Lower leg skin (tissue), 4 donors: ENCODE measurements at regions not wholly inside any gene's neighbourhood (a gene's known extent, or its start where the extent isn't known, plus 50 kb on each side); places are given as distances from the start of the nearest gene placed in this dataset.

Experiments used
- DNase-seq, 2 donors: peaks; one replicate each; pipeline ENCODE4 v3.0.0-alpha.2; 2019; ENCODE audit warnings: low spot score in 2 of 2
- H3K4me3 ChIP-seq: fragments of 200-600 bp; sonication (generic); 2 replicates; pipeline ENCODE4 v1.5.1; 2017; ENCODE audit warnings: mild to moderate bottlenecking, low read depth; ENCODE audit not compliant: poor library complexity, severe bottlenecking
- POLR2A ChIP-seq, 2 donors: fragments of 450-650 bp; IDR thresholded peaks; one replicate each; pipeline ENCODE4 v1.6.1; 2016 to 2017; ENCODE audit warnings: antibody characterized with exemption in 2 of 2, mild to moderate bottlenecking in 1 of 2, moderate library complexity in 1 of 2
- WGBS, 2 donors: methylation state at CpG; one replicate each; pipeline ENCODE4 v1.1.5; 2018; 5-methylcytosine and 5-hydroxymethylcytosine counted together
- intact Hi-C: fragments of 100-400 bp; cut with DNase I; formaldehyde crosslinking; loops from one replicate; pipeline ENCODE4 v1.15.0; 2023; ENCODE audit warnings: low total_unique reads
- TF ChIP-seq, protein P1 (sequence below), 3 donors: fragments of 450-650 bp; IDR thresholded peaks; one replicate each; pipeline ENCODE4 v1.5.1; 2016; ENCODE audit warnings: antibody characterized with exemption in 3 of 3, mild to moderate bottlenecking in 3 of 3, moderate library complexity in 2 of 3

DNA sequence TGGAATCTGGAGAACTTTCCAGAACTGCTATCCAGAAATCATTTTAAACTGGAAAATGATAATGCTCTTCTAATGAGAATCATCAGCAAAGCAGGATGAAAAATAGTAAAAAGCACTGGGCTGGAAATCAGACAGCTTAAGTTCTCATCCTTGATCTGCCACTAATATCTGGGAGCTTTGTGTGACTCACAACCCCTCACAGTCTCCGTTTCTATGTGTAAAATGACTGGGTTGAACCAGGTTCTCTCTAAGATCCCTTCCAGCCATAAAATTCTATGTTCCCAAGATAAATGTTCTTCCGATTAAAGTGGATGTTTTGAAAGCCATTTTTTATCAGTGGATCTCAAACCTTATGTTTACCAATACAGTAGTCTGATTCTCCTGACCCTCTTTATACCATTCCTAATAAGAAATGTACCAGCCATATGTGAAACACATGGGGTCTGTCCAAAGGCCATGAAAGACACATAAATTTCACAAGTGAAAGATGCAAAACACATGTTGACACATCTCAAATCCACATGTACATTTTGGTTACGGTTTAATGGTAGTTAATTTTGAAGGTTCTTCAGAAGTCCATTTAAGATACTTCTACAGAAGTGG lies 188.8 kb downstream of the EN1 start:
- no peak overlapping the region for H3K4me3 ChIP-seq

DNA sequence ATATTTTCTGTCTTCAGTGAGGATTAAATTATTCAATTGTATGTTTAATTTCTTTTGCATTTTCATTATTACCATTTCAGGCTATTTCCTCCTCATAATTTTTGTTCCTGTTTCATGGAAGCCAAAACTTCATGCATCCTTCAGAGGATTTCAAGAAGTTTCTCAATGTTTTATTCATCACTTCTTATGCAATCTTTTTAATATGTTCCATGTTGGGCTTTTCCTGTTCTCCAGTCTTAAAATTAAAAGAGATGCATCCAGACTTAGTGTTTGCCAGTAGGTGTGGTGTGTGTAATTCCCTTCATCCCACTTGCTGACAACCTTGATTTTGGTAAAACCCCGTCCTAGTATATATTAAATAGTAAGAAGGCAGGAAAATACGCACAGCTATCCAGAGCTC lies 190.0 kb downstream of the EN1 start:
- H3K4me3 ChIP-seq: no peak overlapping the region
- no peak for TF ChIP-seq POLR2A (IDR thresholded peaks at IDR 0.05)
- TF ChIP-seq, protein P1, sequence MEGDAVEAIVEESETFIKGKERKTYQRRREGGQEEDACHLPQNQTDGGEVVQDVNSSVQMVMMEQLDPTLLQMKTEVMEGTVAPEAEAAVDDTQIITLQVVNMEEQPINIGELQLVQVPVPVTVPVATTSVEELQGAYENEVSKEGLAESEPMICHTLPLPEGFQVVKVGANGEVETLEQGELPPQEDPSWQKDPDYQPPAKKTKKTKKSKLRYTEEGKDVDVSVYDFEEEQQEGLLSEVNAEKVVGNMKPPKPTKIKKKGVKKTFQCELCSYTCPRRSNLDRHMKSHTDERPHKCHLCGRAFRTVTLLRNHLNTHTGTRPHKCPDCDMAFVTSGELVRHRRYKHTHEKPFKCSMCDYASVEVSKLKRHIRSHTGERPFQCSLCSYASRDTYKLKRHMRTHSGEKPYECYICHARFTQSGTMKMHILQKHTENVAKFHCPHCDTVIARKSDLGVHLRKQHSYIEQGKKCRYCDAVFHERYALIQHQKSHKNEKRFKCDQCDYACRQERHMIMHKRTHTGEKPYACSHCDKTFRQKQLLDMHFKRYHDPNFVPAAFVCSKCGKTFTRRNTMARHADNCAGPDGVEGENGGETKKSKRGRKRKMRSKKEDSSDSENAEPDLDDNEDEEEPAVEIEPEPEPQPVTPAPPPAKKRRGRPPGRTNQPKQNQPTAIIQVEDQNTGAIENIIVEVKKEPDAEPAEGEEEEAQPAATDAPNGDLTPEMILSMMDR (IDR thresholded peaks at IDR 0.05): no peak
- no peak for DNase-seq
- 60 to 67% methylated on average over 2 of the region's 2 CpGs for WGBS, 2 donors
- intact Hi-C loops: no loop called here

More for the DNA sequence above, 188.8 kb downstream of the EN1 start:
- intact Hi-C loops: no loop called here
- TF ChIP-seq, protein P1 (IDR thresholded peaks at IDR 0.05): no peak
- TF ChIP-seq POLR2A (IDR thresholded peaks at IDR 0.05): no peak
- WGBS, 2 donors: 50 to 55% methylated on average over 3 of the region's 3 CpGs
- no peak for DNase-seq

DNA sequence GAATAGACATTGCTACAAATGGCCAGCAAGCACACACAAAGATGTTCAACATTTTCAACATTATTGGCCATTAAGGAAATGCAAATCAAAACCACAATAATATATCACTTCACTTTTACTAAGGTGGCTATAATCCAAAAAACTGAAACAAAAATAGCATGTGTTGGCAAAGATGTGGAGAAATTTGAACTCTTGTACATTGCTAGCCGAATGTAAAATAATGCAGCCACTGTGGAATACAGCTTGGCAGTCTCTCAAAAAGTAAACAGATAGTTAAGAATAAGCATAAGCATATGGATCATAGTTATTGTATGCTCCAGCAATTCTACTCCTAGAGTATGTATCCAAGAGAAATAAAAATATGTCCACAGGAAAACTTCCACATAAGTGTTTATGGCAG lies 192.5 kb downstream of the EN1 start:
- no peak for TF ChIP-seq POLR2A (IDR thresholded peaks at IDR 0.05)
- TF ChIP-seq, protein P1 (IDR thresholded peaks at IDR 0.05): no peak
- intact Hi-C loops: no loop called here
- no peak overlapping the region for H3K4me3 ChIP-seq
- DNase-seq: no peak
- 50 to 82% methylated on average over 1 of the region's 1 CpG for WGBS, 2 donors

DNA sequence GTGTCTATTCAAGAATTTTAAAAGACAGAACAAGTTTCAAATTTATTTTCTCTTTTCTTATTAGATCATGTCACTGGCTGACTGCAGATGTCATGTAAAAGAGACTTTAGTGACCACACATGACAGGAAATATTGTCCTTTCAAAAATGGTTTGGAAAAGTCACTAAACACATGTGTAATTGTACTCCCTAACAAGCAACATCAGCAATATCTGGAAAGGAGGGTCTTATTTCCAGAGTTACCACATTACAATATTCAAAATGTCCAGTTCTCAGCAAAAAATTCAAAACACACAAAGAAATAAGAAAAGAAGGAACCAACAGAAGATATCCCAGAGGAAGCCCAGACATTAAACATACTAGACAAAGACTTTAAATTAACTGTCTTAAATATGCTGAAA lies 197.1 kb downstream of the EN1 start:
- H3K4me3 ChIP-seq: no peak overlapping the region
- TF ChIP-seq POLR2A (IDR thresholded peaks at IDR 0.05): no peak
- TF ChIP-seq, protein P1 (IDR thresholded peaks at IDR 0.05): no peak
- no peak for DNase-seq
- intact Hi-C loops: no loop called here

DNA sequence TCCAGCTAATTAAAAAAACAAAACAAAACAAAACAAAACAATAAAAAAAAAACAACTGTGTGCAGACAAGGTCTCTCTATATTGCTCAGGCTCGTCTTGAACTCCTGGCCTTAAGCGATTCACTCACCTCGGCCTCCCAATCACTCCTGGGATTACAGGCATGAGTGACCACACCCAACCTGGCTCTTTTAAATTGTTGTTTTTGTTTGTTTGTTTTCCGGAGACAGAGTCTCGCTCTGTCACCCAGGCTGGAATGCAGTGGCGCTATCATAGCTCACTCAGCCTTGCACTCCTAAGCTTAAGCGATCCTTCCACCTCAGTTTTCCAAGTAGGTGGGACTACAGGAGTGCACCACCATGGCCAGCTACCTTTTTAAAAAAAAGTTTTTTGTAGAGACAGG lies 201.6 kb downstream of the EN1 start:
- TF ChIP-seq POLR2A (IDR thresholded peaks at IDR 0.05): no peak
- TF ChIP-seq, protein P1 (IDR thresholded peaks at IDR 0.05): no peak
- DNase-seq: no peak
- no peak overlapping the region for H3K4me3 ChIP-seq
- intact Hi-C loops: no loop called here
- WGBS, 2 donors: 84 to 87% methylated on average over 7 of the region's 7 CpGs

DNA sequence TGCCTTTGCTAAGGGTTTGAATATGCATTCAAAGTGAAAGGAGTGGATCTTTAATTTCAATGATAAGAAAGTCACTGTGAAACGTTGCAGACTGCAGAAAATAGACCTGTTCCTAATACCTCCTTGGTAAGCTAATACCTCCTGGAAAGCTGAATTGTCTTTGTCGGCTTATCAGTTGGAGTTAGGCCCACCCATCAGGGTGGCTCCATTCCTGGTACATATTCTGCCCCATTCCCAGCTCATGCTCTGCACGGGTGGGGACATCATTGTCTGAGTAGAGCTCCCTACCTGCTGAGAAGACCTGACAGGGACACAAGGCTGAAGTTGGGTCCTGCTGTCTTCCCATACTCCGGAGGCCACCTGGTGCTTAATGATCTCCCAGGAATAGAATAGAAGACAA lies 203.3 kb downstream of the EN1 start:
- no peak for TF ChIP-seq POLR2A (IDR thresholded peaks at IDR 0.05)
- TF ChIP-seq, protein P1 (IDR thresholded peaks at IDR 0.05): no peak
- 71 to 81% methylated on average over 4 of the region's 4 CpGs for WGBS, 2 donors
- intact Hi-C loops: no loop called here
- no peak for DNase-seq
- no peak overlapping the region for H3K4me3 ChIP-seq
